ENCODE measurements at regions not wholly inside any gene's neighbourhood (a gene's known extent, or its start where the extent isn't known, plus 50 kb on each side); places are given as distances from the start of the nearest gene placed in this dataset.

DNA sequence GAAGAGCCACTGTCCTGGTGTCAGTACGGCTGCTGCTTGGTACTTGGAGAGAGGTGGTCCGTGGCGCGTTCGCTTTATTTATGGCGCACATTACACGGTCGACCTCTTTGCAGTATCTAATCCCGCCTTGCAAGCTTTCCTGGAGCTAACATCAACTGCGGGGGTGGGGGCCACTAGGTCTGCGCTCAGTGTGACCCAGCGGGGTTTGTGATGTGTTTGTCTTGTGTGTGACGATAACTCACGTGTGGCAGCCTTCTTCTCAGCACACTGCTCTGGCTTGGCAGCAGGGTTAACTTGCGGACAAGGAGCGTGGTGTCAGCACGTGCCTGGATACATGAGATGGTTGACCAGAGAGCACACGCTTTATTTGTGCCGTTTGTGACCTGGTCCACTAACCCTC, 122.2 kb upstream of the RTL1 start:
- DNase-seq (ENCODE audit: low read depth) = no peak

DNA sequence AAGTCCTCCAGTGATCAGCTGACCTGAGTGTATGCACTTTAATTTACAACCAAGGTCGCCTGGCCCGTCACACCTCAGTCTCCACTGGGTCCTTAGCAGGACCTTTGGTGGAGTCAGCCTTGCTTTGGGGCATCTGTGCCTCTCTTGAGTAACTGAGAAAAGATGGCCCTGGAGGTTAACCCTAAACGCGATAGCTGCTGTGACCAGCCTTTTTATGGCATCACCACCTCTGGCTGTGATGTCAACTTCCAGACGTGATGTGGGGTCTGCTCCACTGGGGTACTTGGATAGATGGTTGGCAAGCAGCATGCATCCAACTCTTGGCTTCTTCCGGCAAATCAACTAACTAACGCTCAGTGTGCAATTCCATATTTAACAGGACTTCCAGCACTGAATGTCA, 122.8 kb upstream of the RTL1 start:
- no peak for DNase-seq (ENCODE audit: low read depth)

DNA sequence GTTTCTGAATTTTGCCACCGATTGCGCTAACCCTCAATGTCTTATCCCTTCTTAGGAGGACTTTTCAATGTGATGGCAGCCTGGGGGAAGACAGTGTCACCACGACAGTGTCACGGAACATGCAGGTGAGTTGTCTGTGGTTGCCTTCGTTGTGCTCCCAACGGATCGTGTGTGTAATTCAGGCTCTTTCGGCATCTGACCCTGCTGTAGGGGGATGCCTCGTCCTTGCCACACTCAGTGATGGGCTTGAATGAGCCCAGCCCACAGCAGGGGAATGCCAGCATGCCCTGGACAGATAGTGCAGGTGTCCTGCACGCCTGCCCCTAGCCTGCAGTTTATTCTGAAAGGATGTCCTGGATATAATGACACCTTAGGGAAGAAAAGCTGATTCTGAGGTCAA, 123.8 kb upstream of the RTL1 start:
- no peak for DNase-seq (ENCODE audit: low read depth)

DNA sequence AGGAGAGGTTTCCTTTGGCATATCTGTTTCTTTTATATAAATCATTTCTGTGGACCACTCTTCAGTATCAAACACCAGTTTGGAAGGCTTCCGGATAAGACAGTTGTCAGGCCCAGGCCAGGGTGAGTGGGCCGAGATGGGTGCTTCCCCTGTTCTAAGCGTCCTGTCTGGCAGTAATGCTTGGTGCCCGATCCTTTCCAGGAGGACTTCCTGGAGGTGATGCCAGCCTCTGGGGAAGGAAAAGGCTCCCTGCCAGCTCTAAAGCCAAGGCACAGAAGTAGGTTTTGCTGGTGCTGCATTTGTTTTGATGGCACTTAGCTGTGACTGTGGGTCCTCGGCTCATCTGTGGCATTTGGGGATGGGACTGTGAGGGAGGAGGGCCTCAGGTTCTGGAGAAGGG, 124.4 kb upstream of the RTL1 start:
- DNase-seq (ENCODE audit: low read depth) = no peak

DNA sequence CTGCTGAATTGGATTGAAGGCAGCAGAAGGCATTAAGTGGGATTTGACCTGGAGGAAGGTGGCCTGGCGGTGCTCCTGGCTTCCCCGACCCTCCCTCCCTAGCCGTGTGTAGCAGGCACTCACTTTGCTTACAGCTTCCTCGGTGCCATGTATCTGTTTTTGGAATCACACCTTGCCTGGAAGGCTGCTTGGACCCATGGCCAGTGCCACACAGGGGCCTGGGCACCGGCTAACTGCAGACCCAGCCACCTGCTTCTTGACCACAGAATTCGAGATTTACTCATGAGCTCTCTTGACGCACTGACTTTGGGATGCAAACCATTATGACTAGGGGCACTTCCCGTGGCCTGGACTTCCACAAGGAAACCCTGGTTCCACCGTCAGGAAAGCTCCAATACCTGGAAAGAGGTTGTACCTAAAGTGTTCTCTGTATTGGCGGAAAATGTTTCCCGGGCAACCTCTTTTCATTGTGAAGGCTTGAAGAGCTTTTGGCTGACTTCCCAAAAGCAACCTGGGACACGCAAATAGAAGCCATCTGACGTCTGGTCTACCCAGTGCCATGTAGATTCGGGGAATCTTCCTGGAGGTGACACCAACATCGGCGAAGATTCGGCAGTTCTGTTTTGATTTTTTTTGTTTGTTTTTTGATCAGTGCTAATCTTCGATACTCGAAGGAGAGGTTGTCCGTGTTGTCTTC, 125.6 kb upstream of the RTL1 start:
- no peak for DNase-seq (ENCODE audit: low read depth)

- DNase-seq (ENCODE audit: low read depth) = no peak
Measured at GRCh38 chr14:101029668-101030290, 126.3 kb upstream of the RTL1 start.

DNA sequence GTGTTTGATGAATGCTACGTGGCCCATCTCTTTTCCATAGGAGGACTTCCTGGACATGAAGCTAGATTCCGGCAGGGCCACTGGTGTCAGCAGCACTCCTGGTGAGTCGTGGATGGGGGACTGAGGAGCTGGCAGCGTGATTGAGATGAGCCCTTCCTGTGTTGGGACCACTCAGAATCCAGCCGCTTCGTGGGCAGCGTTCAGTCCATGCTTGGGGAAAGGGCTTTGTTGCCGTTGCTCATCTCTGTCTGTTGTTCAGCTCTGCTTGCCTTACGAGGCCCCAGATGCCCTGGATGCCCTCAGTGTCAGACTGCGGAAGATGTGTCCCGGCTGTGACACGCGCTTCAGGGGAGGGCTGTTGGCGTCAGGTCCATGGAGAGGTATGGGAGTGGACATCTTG, 127.1 kb upstream of the RTL1 start:
- DNase-seq (ENCODE audit: low read depth) = no peak

DNA sequence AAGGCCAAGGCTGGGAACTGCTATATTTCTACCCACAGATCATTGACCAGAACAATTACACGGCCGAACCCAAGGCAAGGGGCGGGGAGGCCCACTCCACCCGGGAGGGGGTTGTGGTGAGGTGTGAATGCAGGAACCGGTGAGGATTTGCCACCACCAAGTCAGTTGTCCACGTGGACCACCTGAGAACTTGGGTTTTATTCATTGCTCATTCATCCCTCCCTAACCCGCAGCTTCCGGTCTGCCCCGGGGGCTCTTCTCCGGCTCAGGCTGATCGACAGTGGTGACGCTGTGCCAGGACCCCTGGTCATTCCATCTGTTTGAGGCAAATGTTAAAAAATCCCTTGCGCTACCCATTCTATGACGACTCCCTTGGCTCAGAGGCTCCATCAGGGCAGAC, 127.7 kb upstream of the RTL1 start:
- DNase-seq (ENCODE audit: low read depth) = no peak

- no peak for DNase-seq (ENCODE audit: low read depth)
Measured at GRCh38 chr14:101031721-101032120, 128.2 kb upstream of the RTL1 start.

DNA sequence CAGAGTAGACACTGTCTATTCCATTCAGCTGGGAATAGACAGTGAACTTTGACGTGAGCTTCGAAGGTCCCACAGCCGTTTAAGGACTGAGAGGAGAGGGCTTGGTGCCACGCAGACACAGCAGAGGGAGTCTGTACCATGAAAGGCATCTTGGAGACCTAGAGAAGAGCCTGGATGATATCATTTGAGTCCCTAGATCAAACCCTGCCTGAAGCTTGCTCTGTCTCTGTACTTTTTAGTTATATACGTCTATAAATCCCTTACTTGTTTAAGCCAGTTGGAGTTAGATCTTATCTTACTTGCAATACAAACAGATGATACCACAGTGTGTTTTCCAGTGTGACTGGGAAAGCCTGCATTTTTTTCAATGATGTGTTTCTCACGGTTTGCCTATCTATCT, 128.9 kb upstream of the RTL1 start:
- no peak for DNase-seq (ENCODE audit: low read depth)

DNA sequence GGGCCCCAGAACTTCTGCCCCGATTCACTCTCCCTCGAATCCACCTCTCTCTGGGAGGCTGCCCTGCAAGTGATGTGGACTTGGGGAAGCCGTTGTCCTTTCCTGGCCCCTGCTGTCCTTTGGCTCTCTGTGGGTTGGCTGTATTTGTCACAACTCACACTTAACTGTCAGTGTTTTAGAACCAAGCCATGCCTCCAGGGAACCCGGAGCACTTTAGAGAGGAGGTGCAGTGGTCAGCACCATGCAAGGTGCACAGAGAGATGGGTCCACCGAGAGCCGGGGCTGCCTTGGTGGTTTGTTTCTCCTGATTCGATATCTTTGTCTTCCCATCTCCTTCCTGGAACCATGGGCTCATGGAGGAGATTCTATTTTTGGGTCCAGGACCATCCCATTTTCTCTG, 129.5 kb upstream of the RTL1 start:
- DNase-seq (ENCODE audit: low read depth) = no peak

DNA sequence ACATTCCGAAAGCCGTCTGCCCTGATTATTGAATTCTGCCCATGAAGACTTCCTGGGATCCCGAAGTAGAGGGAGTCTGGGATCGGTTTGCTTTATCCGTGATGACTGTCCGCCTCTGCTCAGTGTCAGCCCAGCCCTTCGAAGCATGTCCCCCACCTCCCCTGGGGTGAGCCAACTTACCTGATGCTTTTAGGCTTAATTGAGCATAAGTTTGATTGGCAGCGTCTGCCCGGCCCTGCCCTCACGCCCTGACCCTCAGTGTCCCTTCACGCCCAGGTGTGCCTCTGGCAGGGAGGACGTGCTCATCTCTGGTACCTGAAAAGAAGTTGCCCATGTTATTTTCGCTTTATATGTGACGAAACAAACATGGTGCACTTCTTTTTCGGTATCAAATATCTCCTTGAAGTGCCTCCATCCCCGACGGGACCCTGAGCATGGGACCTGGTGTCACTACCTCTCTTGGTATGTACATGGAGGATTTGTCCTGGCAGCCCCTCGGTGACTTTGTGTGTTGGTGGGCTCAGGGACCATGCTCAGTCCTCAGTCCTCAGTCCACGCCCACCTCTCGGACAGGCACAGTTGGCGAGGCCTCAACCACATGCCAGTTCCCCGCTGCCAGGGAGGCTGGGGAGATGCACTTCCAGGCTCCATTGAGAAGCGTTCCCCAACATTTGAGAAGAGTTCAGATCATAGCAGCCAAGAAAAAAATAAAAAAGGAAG, 130.1 kb upstream of the RTL1 start:
- no peak for DNase-seq (ENCODE audit: low read depth)

- DNase-seq (ENCODE audit: low read depth) = no peak
Measured at GRCh38 chr14:101034986-101035385, 131.5 kb upstream of the RTL1 start.

DNA sequence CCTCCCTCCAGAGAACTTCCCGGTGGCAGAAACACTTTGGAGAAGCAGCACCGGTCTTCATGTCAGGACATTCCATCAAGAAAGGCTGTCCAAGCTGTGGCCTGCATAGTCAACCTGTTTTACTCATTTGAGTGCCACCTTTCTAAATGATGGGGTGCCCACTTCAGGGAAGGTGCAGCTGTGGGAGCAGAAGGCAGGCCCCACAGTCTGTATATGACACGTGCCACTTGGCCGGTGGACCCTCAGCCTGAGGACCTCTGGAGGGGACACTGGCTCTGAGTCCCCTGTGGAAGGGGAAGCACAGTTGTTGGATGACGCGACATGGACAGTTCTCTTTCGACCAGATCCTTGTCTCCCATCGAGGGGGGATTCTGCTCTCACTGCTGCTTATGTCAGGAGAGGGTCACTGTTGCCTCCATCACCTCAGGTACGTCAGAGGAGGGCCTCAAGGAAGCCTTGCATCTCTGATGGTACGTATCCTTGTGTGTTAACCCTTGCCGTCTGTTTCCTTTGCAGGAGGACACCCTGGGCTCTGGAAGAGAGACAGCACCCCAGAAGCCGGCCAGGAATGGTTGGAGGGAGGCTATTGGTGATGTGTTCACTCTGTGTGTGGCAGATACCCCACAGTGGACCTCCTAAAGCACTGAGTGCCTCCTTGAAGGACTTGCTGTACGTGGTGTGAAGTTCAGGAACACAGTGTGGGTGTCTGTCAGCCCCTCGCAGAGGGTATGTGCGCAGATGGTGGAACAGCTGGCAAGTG, 132.1 kb upstream of the RTL1 start:
- no peak for DNase-seq (ENCODE audit: low read depth)

DNA sequence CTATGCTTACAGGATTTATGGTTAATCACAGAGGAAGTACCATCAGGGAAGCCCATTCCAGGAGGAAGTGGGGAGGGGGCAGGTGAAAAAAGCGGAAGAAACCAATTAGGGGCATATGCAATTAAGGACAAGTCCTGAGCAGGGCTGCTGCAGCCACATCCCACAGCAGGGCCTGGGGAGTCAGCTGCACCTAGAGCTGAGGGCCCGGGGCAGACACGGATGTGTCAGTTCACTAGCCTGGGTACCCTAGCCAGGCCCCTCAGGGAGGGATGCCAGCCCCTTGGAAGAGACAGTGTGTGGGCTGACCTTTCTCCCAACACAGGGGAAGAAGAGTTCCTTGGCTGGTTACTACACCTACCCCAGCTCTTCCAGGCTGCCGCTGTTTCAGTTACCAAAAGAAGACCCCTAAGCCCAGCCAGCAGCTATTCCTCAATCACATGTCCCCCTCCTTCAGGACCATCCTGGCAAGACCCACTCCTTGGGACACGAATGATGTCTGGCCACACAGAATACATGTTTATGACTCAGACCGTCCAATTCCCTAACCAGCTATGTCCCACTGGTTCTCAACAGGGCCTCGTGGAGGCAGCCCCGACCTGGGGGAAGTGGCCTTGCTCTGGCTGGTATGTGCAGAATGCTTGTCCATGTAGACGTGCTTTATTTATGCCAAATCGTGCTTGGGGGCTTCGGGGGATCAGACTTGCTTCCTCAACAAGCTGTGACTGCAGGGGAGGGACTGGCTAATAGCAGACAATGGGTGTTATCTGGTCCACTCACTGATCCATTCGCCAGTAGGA, 133.7 kb upstream of the RTL1 start:
- DNase-seq (ENCODE audit: low read depth) = no peak

DNA sequence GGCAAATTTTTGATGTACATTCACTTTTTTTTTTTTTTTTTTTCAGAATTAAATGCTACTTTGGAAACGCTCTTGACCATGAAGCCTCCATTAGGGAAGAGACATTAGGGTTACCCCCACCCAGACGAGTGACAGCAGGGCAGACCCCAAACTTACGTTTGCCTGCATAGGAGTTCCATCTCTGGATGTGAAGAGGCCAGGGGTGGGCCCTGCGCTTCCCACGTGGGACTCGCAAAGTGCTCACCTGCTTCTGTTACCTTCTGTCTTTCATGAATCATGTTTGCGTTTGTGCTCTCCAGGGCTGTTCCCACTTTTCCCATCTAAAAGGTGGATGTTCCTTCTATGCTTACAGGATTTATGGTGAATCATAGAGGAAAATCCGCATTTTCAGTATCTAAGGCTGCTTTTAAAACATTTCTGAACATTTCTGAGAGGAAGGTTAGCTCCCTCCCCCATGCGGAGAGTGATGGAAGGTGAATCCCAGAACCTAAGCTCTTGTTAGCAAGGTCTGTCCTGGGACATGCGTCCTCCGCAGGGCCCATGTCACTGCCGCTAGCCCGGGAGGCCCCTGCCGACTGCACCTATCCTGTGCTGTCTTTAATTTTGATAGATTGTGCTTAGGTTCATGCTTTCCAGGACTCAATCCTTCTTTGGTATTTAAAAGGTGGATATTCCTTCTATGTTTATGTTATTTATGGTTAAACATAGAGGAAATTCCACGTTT, 135.7 kb upstream of the RTL1 start:
- no peak for DNase-seq (ENCODE audit: low read depth)

DNA sequence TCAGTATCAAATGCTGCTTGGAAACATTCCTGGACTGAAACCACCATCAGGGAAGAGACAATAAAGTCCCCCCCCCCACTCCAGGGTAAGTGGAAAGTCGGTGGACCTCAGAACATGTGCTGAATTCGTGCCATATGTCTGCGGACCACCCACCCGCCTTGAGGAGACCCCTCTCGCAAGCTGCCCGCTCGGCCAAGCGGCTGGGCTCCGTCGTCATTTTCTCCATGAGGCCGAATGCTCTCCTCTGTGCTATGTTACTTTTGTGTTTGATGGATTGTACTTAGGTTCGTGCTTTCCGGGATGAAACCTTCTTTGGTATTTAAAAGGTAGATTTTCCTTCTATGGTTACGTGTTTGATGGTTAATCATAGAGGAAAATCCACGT, 136.2 kb upstream of the RTL1 start:
- DNase-seq (ENCODE audit: low read depth) = no peak

- no peak for DNase-seq (ENCODE audit: low read depth)
Measured at GRCh38 chr14:101040538-101041442, 137.3 kb upstream of the RTL1 start.

DNA sequence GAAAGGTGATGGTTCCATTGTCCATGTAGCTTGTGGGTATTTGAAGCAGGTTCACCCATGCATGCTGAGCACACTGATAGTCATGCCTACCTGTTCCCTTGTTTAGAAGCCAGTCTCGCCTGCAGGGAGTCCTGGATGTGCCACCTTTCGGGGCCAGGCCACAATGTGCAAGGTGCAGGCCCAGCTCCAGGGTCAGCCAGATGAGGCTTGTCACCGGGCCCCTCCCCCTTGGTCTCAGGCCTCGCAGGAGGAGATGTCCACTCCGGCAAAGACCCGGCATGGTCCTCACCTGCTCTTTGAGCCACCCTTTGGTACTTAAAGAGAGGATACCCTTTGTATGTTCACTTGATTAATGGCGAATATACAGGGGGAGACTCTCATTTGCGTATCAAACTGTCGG, 140.4 kb upstream of the RTL1 start:
- no peak for DNase-seq (ENCODE audit: low read depth)

DNA sequence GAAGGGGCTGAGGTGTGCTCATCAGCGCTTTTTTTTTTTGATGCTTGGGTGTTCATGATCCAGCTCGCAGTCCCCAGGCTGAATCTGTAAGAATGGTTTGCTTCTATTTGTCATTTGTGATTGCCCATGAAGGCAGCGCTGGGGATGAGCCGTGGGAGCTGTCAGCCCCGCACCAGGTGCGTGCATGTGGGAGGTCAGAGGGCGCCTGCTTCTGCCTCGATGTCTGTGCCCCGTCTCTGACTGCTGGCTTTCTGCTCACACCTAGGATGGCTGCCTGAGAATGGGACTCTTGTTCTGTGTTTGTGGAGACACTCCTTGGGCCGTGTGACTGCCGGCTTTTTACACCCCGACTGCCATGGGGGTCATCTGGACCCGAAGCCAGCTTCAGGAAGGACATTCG, 141.2 kb upstream of the RTL1 start:
- DNase-seq (ENCODE audit: low read depth) = no peak

Data from stimulated activated CD8-positive, alpha-beta memory T cell treated with anti-CD3 and anti-CD28 coated beads, Interleukin-12 subunit alpha, Interleukin-12 subunit beta, amount 100 ng/mL, for 4 hours (primary cell).